ENCODE measurements at regions not wholly inside any gene's neighbourhood (a gene's known extent, or its start where the extent isn't known, plus 50 kb on each side); places are given as distances from the start of the nearest gene placed in this dataset.
"Not testable (repeated sequence)": the region's sequence is repeated elsewhere in the genome, so short reads cannot be mapped to it uniquely, and the experiment has no call there.

DNA sequence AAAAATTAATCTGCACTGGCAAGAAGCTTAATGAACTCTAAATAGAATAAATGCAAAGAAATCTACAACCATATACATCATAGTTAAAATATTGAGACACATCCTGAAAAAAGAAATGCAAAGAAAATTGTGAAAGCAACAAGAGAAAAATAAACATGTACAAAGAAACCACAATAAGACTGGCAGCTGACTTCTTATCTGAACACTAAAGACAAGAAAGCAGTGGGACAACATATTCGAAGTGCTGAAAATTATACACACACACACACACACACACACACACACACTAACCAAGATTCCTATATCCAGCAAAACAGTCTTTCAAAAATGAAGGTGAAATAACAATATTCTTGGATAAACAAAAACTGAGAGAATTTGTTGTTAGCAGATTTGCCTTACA is 366.5 kb upstream of the C16orf82 start:
- POLR2A ChIA-PET, result no interaction called here
- peaks cover 6% of the 10 kb centered on the region for H3K9me3 Mint-ChIP-seq (ENCODE audit: low read depth)
- no peak overlapping the region for H3K27ac Mint-ChIP-seq
- CTCF ChIA-PET, result no interaction called here
- no peak overlapping the region for H3K4me3 Mint-ChIP-seq
- no peaks in the 10 kb centered on the region for H3K36me3 Mint-ChIP-seq (ENCODE audit: low read depth)
- ATAC-seq (no peak), DNase-seq (no peak)
- intact Hi-C loops (cut with DNase I, micrococcal nuclease), result no loop called here
- H3K27me3 Mint-ChIP-seq, result peaks cover 20% of the 10 kb centered on the region
- H3K4me1 Mint-ChIP-seq, result no peaks in the 10 kb centered on the region

DNA sequence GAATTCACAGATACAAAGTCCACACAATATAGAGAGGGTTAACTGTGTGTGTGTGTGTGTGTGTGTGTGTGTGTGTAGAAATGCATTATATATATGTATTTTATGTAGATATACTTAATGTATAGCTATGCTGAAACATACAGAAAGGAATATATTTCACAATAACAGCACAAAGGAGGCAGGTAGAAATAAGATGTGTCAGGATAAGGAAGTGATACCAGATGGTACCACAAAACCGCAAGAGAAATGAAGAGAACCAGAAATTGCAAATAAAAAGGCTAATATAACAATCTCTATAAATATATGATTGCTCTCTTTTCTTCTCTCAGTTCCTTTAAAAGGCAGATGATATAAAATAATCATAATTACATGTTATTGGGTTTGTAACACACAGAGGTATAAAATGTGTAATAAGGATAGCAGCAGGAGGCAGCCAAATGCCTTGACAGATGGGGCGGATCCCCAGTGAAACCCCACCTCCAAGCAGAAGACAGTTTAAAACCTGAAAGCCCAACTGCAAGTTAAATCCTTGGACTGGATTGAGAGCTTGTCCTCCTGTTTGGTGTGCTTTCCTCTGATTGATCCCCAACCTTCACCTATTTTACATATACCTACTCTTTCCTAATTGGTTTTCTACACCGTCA is 365.4 kb upstream of the C16orf82 start:
- no peak for ATAC-seq
- Mint-ChIP-seq H3K4me1 (no peaks in the 10 kb centered on the region), H3K27ac (no peak overlapping the region), H3K27me3 (peaks cover 20% of the 10 kb centered on the region), H3K36me3 (ENCODE audit: low read depth) (no peaks in the 10 kb centered on the region), H3K4me3 (no peak overlapping the region), H3K9me3 (ENCODE audit: low read depth) (peaks cover 6% of the 10 kb centered on the region)
- DNase-seq, result no peak
- intact Hi-C loops (cut with DNase I, micrococcal nuclease), result no loop called here
- ChIA-PET POLR2A (no interaction called here), CTCF (no interaction called here)

DNA sequence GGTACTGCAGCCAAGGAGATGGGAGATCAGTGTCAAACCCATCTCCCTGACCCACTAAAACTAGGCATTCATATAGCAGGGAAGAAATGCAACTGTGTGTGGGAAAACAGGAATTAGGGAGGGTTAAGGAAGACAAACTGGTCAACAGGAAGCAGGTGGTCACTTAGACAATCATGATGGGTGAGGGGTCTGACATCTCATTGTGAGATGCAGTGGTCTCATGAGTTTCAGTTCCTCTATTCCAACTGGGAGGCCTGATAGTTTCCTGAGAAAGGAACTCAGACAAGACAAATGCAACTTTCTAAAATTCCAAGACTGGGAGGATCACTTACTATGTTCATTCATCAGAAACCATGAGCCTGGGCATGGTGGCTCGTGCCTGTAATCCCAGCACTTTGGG is 361.4 kb upstream of the C16orf82 start:
- no peak for DNase-seq
- Mint-ChIP-seq H3K36me3 (ENCODE audit: low read depth) (no peaks in the 10 kb centered on the region), H3K27me3 (peaks cover 12% of the 10 kb centered on the region), H3K9me3 (ENCODE audit: low read depth) (peaks cover under 1% of the 10 kb centered on the region), H3K4me1 (no peaks in the 10 kb centered on the region), H3K4me3 (no peak overlapping the region), H3K27ac (no peak overlapping the region)
- CTCF ChIA-PET, result no interaction called here
- POLR2A ChIA-PET, result no interaction called here
- intact Hi-C loops (cut with DNase I, micrococcal nuclease), result no loop called here
- ATAC-seq, result no peak

DNA sequence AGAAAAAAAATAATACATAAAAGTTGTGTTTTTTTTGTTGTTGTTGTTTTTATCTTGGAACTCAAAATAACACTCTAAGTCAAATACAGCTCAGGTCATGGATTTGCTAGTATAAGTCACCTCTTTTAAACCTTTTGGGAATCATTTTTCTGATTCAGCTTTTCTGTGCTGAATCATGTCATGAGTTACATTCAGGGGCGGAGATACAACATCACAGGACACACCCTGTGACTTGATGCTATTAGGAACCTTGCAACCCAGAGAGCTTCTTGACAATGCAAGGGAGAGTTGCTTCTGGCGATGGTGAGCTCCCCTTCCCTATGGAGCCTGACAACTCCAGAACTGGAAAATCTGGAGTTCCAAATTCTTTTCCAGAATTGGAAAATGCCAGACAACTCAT is 358.3 kb upstream of the C16orf82 start:
- Mint-ChIP-seq H3K4me3 (no peak overlapping the region), H3K27me3 (peaks cover 10% of the 10 kb centered on the region), H3K4me1 (no peaks in the 10 kb centered on the region), H3K9me3 (ENCODE audit: low read depth) (no peaks in the 10 kb centered on the region), H3K36me3 (ENCODE audit: low read depth) (no peaks in the 10 kb centered on the region), H3K27ac (no peak overlapping the region)
- ATAC-seq, result no peak
- CTCF ChIA-PET, result no interaction called here
- no peak for DNase-seq
- POLR2A ChIA-PET, result interaction anchor here (0.6 kb wide), 1 partner anchor 25 kb away, joined by 4 read pairs; no protein-coding TSS in a partner anchor
- intact Hi-C loops (cut with DNase I, micrococcal nuclease), result no loop called here

DNA sequence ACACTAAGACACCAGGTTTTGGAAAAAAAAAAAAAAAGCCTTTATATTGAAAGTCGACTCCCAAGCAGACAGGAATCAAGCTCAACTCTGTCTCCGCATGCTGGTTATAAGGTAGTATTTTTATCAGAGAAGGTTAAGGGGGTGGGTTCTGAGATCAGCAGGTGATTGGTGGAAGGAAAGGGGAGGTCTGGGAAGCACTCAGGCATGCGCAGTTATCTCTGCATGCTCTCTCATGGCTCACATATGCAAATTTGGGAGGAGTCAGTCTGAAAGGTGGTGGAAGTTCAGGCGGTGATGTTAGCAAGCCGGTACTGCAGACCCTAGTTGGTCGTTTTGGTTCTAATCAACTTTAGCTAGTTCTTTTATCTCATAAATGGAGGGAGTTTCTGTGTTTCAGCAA is 357.6 kb upstream of the C16orf82 start:
- Mint-ChIP-seq H3K27ac (no peak overlapping the region), H3K4me1 (no peaks in the 10 kb centered on the region), H3K27me3 (peaks cover 10% of the 10 kb centered on the region), H3K4me3 (no peak overlapping the region), H3K36me3 (ENCODE audit: low read depth) (no peaks in the 10 kb centered on the region), H3K9me3 (ENCODE audit: low read depth) (no peaks in the 10 kb centered on the region)
- CTCF ChIA-PET, result no interaction called here
- POLR2A ChIA-PET, result no interaction called here
- intact Hi-C loops (cut with DNase I, micrococcal nuclease), result no loop called here
- ATAC-seq (no peak), DNase-seq (no peak)

DNA sequence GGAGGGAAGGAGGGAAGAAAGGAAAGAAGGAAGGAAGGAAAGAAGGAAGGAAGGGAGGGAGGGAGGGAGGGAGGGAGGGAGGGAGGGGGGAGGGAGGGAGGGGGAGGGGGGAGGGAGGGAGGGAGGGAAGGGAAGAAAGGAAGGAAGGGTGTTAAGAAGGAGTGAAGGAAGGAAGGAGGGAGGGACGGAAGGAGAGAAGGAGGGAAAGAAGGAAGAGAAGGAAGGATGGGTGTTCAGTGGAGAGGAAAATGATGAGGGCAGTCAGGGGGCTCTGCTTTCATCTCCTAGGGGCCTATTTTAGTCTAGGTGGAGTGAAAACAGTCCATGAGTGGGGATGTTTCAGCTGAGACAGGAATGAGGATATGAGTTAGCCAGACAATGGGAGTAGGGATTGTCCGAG is 357.0 kb upstream of the C16orf82 start:
- DNase-seq, result no peak
- CTCF ChIA-PET, result no interaction called here
- ATAC-seq, result no peak
- intact Hi-C loops (cut with DNase I, micrococcal nuclease), result no loop called here
- Mint-ChIP-seq H3K9me3 (ENCODE audit: low read depth) (no peaks in the 10 kb centered on the region), H3K27ac (no peak overlapping the region), H3K4me1 (no peaks in the 10 kb centered on the region), H3K36me3 (ENCODE audit: low read depth) (no peaks in the 10 kb centered on the region), H3K4me3 (no peak overlapping the region), H3K27me3 (peaks cover 7% of the 10 kb centered on the region)
- POLR2A ChIA-PET, result no interaction called here

DNA sequence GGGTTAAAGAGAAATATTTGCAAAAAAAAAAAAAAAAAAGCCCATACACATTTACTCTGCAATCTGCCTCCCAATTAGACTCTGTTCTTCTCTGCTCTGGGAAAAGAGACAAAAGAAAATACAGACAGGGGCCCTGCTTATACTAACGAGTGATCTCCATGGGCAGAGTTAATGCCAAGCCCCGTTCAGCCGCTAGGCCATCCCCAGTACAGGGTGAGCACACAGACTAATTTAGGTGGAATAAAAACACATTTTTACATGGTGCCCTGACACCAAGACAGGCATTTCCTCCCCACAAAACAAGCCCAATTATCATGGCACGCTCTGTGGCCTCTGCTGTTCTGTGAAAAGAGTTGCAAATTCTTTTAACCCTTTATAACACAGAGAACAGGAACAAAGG is 356.3 kb upstream of the C16orf82 start:
- ATAC-seq, result no peak
- POLR2A ChIA-PET, result no interaction called here
- no peak overlapping the region for H3K27ac Mint-ChIP-seq
- CTCF ChIA-PET, result no interaction called here
- no peak overlapping the region for H3K4me3 Mint-ChIP-seq
- peaks cover 5% of the 10 kb centered on the region for H3K27me3 Mint-ChIP-seq
- H3K4me1 Mint-ChIP-seq, result no peaks in the 10 kb centered on the region
- H3K9me3 Mint-ChIP-seq (ENCODE audit: low read depth), result no peaks in the 10 kb centered on the region
- intact Hi-C loops (cut with DNase I, micrococcal nuclease), result no loop called here
- no peak for DNase-seq
- no peaks in the 10 kb centered on the region for H3K36me3 Mint-ChIP-seq (ENCODE audit: low read depth)

DNA sequence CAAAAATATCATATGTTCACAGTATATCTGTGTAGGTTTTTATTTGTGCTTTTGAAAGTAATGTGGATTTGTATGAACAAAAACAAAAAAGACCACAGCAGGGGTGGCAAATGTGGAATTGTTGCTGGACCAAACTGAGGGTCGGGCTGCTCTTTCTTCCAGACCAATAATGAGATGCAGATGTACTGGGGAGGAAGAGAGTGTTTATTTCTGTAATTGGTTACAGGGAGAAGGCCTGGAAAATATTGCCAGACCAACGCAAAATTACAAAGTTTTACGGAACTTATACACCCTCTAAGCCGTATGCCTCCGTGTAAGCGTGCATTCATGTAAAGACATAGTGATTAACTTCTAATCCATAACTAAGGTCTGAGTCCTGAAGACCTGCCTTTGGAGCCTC is 353.9 kb upstream of the C16orf82 start:
- H3K36me3 Mint-ChIP-seq (ENCODE audit: low read depth), result no peaks in the 10 kb centered on the region
- ATAC-seq (no peak), DNase-seq (no peak)
- POLR2A ChIA-PET, result no interaction called here
- no peak overlapping the region for H3K4me3 Mint-ChIP-seq
- intact Hi-C loops (cut with DNase I, micrococcal nuclease), result no loop called here
- CTCF ChIA-PET, result no interaction called here
- H3K27me3 Mint-ChIP-seq, result peaks cover 5% of the 10 kb centered on the region
- H3K9me3 Mint-ChIP-seq (ENCODE audit: low read depth), result no peaks in the 10 kb centered on the region
- no peaks in the 10 kb centered on the region for H3K4me1 Mint-ChIP-seq
- H3K27ac Mint-ChIP-seq, result no peak overlapping the region

DNA sequence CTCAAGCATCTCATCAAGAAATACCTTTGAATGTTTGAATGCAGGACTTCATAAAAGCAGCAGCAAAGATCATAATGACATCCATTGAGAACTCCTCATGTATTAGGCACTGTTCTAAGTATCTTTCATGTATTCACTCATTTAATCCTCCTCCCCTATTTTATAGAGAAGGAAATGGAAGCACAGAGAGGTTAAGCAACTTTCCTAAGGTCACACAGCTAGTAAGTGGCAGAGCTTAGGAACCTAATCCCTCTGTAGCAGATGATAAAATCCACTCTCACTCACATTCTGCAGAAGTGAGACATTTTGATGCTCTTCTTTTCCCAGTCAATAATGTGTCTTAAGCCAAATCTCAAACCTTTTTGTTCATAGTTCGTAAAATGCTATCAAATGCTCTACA is 350.8 kb upstream of the C16orf82 start:
- ATAC-seq, result no peak
- Mint-ChIP-seq H3K27ac (no peak overlapping the region), H3K4me1 (no peaks in the 10 kb centered on the region), H3K9me3 (ENCODE audit: low read depth) (no peaks in the 10 kb centered on the region), H3K36me3 (ENCODE audit: low read depth) (no peaks in the 10 kb centered on the region), H3K4me3 (no peak overlapping the region), H3K27me3 (peaks cover 8% of the 10 kb centered on the region)
- ChIA-PET CTCF (no interaction called here), POLR2A (no interaction called here)
- no peak for DNase-seq
- intact Hi-C loops (cut with DNase I, micrococcal nuclease), result no loop called here

DNA sequence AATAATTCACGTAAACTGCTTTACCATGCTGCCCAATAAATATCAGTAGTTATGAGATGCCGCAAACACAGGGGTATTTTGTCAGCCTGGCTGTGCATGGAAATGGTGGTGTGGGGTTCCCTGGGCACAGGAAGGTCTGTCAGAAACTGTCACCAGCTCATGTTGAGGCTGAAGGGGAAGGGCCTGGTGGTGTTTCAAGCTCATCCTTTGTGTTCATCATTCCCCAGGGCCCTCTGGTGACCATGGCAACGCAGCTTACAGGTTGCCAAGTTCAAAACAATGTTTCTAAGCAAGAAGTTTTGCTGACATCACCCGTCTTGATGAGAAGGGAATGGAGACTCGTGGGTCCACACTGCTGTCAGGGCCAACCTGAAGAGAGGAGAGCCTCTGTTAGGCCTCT is 348.9 kb upstream of the C16orf82 start:
- intact Hi-C loops (cut with DNase I, micrococcal nuclease), result no loop called here
- Mint-ChIP-seq H3K4me1 (no peaks in the 10 kb centered on the region), H3K9me3 (ENCODE audit: low read depth) (no peaks in the 10 kb centered on the region), H3K27me3 (peaks cover 8% of the 10 kb centered on the region), H3K27ac (no peak overlapping the region), H3K36me3 (ENCODE audit: low read depth) (no peaks in the 10 kb centered on the region), H3K4me3 (no peak overlapping the region)
- no peak for ATAC-seq
- DNase-seq, result no peak
- CTCF ChIA-PET, result interaction anchor here (0.6 to 0.7 kb wide), 2 partner anchors 8 to 21 kb away, joined by 3 read pairs; no protein-coding TSS in a partner anchor
- POLR2A ChIA-PET, result no interaction called here

DNA sequence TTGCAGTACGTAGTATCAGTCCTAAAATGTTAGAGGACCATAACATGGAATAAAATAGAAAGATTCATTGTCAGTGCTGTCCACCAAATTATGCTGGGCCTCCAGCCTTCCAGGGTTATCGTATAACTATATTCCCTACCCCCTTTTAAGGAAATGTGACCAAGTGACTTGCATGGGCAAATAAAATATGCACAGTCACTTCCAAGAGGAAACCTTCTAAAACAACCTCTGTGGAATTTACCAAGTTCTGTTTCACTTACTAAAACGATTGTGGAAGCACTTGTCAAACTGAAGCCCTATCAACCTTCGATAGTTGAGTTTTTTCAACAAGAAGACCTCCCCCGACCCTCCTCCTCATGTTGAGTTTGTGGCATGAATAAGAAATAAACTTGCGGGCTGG is 345.4 kb upstream of the C16orf82 start:
- no peak overlapping the region for H3K27ac Mint-ChIP-seq
- H3K9me3 Mint-ChIP-seq (ENCODE audit: low read depth), result no peaks in the 10 kb centered on the region
- no peak for ATAC-seq
- no peak for DNase-seq
- intact Hi-C loops (cut with DNase I, micrococcal nuclease), result no loop called here
- no peaks in the 10 kb centered on the region for H3K36me3 Mint-ChIP-seq (ENCODE audit: low read depth)
- POLR2A ChIA-PET, result interaction anchor here (0.5 kb wide), 1 partner anchor 516 kb away, joined by 3 read pairs; no protein-coding TSS in a partner anchor
- CTCF ChIA-PET, result no interaction called here
- peaks cover 13% of the 10 kb centered on the region for H3K27me3 Mint-ChIP-seq
- no peak overlapping the region for H3K4me3 Mint-ChIP-seq
- no peaks in the 10 kb centered on the region for H3K4me1 Mint-ChIP-seq

DNA sequence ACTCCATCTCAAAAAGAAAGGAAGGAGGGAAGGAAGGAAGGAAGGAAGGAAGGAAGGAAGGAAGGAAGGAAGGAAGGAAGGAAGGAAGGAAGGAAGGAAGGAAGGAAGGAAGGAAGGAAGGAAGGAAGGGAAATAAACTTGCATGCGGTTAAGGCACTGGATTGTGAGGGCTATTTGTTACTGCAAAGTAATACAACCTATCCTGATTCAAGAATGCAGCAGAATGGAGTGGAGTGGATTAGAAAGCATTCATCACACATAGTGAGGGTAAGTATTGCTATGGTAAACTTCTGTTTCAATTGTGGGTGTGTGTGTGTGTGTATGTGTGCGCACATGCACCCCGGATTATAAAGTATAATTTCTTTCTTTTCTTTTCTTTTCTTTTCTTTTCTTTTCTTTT is 344.8 kb upstream of the C16orf82 start:
- peaks cover 16% of the 10 kb centered on the region for H3K27me3 Mint-ChIP-seq
- POLR2A ChIA-PET; ATAC-seq; H3K36me3 Mint-ChIP-seq (ENCODE audit: low read depth); intact Hi-C loops (cut with DNase I, micrococcal nuclease); H3K4me1 Mint-ChIP-seq; H3K4me3 Mint-ChIP-seq; DNase-seq; H3K9me3 Mint-ChIP-seq (ENCODE audit: low read depth); H3K27ac Mint-ChIP-seq; CTCF ChIA-PET: not testable (repeated sequence)

DNA sequence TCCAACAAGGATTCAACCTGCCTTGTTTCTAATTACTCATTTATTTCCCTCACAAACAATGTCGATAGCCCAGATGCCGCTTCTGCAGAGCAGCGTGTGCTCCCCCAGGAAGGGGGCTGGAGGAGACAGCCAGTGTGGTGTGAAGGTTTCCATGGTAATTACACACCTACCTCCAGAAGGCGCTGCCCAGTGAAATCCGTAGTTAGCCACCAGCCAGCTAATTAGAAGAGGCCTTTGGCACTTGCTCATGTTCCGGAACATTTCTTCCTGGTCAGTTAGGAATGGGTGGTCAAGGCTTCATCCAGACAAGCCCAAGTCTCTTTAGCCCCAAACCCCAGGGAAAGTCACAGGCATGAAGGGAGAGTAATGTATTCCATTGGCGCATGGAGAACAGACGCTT is 342.5 kb upstream of the C16orf82 start:
- intact Hi-C loops (cut with DNase I, micrococcal nuclease), result no loop called here
- Mint-ChIP-seq H3K36me3 (ENCODE audit: low read depth) (no peaks in the 10 kb centered on the region), H3K27ac (no peak overlapping the region), H3K27me3 (peaks cover 18% of the 10 kb centered on the region), H3K4me1 (no peaks in the 10 kb centered on the region), H3K9me3 (ENCODE audit: low read depth) (no peaks in the 10 kb centered on the region), H3K4me3 (no peak overlapping the region)
- ChIA-PET CTCF (interaction anchor here (0.7 kb wide), 1 partner anchor 256 kb away, joined by 3 read pairs; no protein-coding TSS in a partner anchor), POLR2A (no interaction called here)
- DNase-seq (no peak), ATAC-seq (no peak)
